ENCODE measurements at regions not wholly inside any gene's neighbourhood (a gene's known extent, or its start where the extent isn't known, plus 50 kb on each side); places are given as distances from the start of the nearest gene placed in this dataset.
"Not testable (repeated sequence)": the region's sequence is repeated elsewhere in the genome, so short reads cannot be mapped to it uniquely, and the experiment has no call there.

DNA sequence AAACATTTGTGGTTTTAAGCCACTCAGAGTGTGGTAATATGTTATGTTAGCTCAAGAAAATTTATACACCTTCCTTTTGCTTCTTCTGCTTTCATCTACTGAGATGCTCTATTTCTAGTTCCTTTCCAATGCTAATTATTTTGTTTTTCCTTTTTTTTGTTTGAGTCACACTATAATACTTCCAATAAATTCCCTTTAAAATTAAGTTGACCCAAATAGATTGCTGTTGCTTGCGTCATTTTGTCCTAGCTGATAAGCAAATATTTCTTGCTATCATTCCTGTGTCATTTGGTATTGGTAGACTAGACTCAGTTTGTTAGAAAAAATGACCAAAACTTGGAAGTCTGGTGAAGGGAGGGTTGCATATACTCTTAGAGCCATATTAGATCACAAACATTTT lies 437.0 kb upstream of the CNTN6 start:
- Mint-ChIP-seq H3K27me3 (no peaks in the 10 kb centered on the region), H3K27ac (no peak overlapping the region), H3K4me1 (no peaks in the 10 kb centered on the region), H3K9me3 (peaks cover 0 to 5% (median 3%) of the 10 kb centered on the region in 3 donors), H3K36me3 (no peaks in the 10 kb centered on the region), H3K4me3 (no peak overlapping the region)

DNA sequence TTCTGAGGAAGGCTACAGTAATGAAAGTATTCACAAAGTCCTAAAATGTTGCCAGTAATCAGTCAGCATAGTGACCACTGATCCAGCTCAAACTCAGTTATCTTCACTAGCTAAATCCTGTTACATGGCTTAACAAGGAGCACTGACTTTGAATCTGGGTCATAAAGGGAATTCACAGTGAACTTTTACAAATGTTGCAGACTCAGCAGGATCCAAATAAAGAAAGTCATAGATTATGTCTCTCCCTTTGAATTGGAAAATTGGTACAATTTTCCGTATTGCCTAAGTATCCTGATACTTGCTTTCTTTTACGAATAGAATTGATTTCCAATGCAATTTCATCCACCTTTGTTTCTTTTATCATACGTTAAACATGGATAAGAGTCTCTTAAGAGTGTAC lies 431.5 kb upstream of the CNTN6 start:
- Mint-ChIP-seq H3K27me3 (no peaks in the 10 kb centered on the region), H3K27ac (no peak overlapping the region), H3K9me3 (no peaks in the 10 kb centered on the region), H3K4me3 (no peak overlapping the region), H3K36me3 (no peaks in the 10 kb centered on the region), H3K4me1 (peaks cover 0 to 3% (median 0%) of the 10 kb centered on the region in 3 donors)

DNA sequence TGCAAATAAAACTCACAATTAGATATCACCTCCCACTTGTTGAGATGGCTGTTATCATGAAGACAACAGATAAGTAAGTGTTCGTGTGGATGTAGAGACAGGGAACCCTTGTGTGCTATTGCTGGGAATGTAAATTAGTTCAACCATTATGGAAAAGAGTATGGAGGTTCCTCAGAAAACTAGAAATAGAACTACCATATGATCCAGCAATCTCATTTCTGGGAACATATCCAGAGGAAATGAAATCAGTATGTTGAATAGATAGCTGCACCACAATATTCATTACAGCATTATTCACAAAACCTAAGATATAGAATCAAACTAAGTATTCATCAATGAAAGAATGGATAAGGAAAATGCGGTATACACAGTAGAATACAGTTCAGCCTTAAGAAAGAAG lies 418.7 kb upstream of the CNTN6 start:
- Mint-ChIP-seq H3K9me3 (peaks cover 0 to 7% (median 5%) of the 10 kb centered on the region in 3 donors), H3K4me1 (no peaks in the 10 kb centered on the region), H3K36me3 (peaks cover 2% of the 10 kb centered on the region), H3K27me3 (no peaks in the 10 kb centered on the region), H3K4me3 (no peak overlapping the region), H3K27ac (no peak overlapping the region)

DNA sequence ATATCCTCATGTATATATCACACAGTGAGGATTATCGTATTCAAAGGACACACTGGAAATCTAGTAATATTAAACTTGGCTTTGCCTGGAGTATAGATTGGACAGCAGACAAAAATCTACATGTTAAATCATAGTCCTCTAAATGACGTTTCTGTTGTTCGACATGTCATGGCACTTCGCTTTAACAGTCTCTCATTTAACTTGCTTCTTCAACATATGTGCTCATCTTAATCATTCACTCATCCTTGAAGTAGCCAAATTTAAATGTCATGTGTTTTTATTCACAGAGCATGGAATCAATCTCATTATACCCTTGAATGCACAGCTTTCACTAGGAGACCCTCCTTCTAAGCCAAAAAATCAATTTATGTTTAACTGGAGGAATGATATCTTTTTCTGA lies 417.0 kb upstream of the CNTN6 start:
- Mint-ChIP-seq H3K27ac (no peak overlapping the region), H3K36me3 (peaks cover 2% of the 10 kb centered on the region), H3K4me3 (no peak overlapping the region), H3K27me3 (no peaks in the 10 kb centered on the region), H3K4me1 (no peaks in the 10 kb centered on the region), H3K9me3 (peaks cover 0 to 7% (median 5%) of the 10 kb centered on the region in 3 donors)

DNA sequence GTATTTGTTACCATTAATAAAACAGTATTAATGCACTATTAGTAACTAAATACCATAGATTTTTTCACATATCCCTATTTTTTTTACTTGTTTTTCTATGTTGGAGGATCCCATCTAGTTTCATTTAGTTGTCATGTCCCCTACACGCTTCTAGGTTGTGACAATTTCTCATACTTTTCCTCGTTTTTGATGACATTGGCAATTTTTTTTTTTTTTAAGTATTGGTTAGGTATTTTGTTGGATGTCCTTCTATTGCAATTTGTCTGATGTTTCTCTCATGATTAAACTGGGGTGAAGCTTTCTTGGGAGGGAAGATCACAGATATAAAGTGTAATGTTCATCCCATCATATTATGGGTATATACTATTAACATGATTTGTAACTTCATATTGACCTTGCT lies 409.1 kb upstream of the CNTN6 start:
- no peaks in the 10 kb centered on the region for H3K27me3 Mint-ChIP-seq
- no peak overlapping the region for H3K4me3 Mint-ChIP-seq
- H3K27ac Mint-ChIP-seq, result no peak overlapping the region
- no peaks in the 10 kb centered on the region for H3K9me3 Mint-ChIP-seq
- no peaks in the 10 kb centered on the region for H3K36me3 Mint-ChIP-seq
- no peaks in the 10 kb centered on the region for H3K4me1 Mint-ChIP-seq

DNA sequence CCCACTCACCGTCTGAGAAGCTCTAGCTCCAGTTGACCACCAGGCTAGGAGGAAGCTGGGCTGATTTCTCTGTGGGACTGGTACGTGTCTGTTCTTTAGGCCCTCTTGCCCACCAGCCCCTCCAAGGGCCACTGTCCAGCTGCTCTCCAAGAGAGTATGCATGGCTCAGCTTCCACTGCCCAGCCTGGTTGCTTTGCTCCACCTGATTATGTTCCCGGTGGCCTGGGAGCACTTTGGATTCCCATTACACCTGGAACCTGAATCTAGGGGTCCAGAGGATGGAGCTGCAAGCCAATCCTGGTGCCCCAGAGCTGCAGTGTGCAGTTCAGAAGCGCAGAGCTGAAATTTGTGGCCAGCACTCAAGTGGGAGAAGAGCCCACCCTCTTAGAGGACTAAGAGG lies 402.1 kb upstream of the CNTN6 start:
- Mint-ChIP-seq H3K4me1 (no peaks in the 10 kb centered on the region), H3K36me3 (no peaks in the 10 kb centered on the region), H3K27ac (no peak overlapping the region), H3K4me3 (no peak overlapping the region), H3K27me3 (no peaks in the 10 kb centered on the region), H3K9me3 (peaks cover 6 to 9% (median 7%) of the 10 kb centered on the region in 3 donors)

DNA sequence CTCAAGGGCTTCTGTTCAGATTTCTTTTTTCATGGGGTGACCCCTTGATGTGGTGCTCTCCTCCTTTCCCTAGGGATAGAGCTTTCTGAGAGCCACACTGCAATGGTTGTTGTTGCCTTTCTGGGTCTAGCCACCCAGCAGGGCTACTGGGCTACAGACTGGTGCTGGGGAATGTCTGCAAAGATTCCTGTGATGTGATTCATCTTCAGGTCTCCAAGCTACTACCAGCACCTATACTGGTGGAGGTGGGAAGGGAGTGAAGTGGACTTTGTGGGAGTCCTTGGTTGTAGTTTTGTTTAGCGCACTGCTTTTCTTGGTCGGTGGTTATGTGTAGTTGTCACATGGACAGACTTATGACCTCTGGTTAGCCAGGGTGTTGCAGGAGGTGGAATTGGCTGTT lies 392.3 kb upstream of the CNTN6 start:
- peaks cover 0 to 1% (median 0%) of the 10 kb centered on the region in 3 donors for H3K9me3 Mint-ChIP-seq

DNA sequence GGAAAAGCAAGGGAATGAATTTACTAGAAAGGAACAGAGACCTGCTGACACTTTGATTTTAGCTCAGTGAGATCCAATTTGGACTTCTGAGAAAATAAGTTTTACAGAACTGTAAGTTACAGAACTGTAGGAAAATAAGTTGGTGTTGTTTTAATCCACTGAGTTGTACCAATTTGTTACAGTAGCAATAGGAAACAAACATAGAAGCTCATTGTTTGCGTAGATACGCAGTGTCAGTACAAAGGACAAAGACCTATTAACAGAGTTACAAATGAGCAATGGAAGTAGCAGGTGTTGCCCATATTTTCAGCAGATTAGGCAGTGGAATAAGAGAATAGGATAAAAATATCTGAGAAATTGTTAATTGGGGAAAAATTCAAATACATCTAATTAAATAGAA lies 385.8 kb upstream of the CNTN6 start:
- H3K36me3 Mint-ChIP-seq, result no peaks in the 10 kb centered on the region
- no peaks in the 10 kb centered on the region for H3K27me3 Mint-ChIP-seq
- no peaks in the 10 kb centered on the region for H3K4me1 Mint-ChIP-seq
- no peak overlapping the region for H3K27ac Mint-ChIP-seq
- no peak overlapping the region for H3K4me3 Mint-ChIP-seq
- peaks cover 0 to 6% (median 0%) of the 10 kb centered on the region in 3 donors for H3K9me3 Mint-ChIP-seq

More for the DNA sequence above, 392.3 kb upstream of the CNTN6 start:
- Mint-ChIP-seq H3K36me3 (no peaks in the 10 kb centered on the region), H3K27me3 (no peaks in the 10 kb centered on the region), H3K27ac (no peak overlapping the region), H3K4me3 (no peak overlapping the region), H3K4me1 (no peaks in the 10 kb centered on the region)

DNA sequence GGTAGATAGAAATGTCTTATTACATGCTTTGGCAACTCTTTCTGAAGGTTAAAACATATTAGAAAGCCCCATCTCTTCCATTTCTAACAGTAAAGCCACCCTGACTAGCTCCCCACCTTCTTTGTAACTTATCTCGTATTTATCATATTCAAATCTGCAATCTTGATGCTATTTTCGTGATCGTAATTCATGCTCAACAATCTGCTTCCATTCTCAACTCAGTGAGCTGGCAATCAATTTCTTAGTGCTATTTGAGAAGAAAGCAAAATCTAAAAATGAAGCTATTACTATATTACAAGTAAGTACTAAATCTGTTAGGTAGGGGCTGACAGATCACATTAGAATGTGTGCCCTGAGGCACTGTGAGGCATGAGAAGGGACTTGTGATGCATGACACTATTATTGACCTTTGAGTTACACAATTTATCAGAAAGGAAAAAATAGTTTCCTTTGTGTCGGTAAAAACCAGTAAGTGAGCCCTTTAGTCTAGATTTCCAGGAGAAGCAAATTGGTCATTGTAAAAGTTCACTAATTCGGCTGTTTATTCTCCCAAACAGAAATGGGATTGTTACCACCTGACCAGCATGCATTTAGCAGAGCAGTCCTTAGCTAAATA lies 379.7 kb upstream of the CNTN6 start:
- Mint-ChIP-seq H3K9me3 (peaks cover 0 to 2% (median 2%) of the 10 kb centered on the region in 3 donors), H3K4me3 (no peak overlapping the region), H3K4me1 (no peaks in the 10 kb centered on the region), H3K27me3 (no peaks in the 10 kb centered on the region), H3K27ac (peak overlapping the region in 1 of 3 donors; percentile 19), H3K36me3 (no peaks in the 10 kb centered on the region)

DNA sequence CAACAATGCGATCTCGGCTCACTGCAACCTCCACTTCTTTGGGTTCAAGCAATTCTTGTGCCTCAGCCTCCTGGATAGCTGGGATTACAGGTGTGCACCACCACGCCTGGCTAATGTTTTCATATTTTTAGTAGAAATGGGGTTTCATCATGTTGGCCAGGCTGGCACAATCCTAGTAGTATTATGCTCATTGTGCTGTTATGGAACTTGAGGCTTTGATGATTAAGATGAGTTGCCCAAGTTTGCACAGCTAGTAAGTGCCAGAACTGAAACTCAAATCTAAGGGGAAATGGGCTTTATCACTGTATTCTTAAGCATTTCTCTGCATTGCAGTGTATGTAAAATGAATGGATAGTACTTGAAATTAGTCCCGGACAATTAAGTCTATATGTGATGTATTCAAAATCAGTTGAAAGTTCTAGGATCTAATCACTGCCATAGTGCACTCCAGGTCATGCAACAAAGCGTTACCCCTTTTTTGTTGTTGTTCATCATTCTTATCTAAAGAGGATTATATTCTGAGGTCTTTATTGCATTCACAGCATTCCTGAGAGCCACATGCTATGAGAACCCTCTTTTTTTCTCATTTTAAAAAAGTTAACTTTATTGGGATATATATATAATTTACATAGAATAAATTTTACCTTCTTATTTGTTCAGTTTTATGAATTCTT lies 378.7 kb upstream of the CNTN6 start:
- no peaks in the 10 kb centered on the region for H3K4me1 Mint-ChIP-seq
- H3K27ac Mint-ChIP-seq, result no peak overlapping the region
- peaks cover 0 to 2% (median 2%) of the 10 kb centered on the region in 3 donors for H3K9me3 Mint-ChIP-seq

DNA sequence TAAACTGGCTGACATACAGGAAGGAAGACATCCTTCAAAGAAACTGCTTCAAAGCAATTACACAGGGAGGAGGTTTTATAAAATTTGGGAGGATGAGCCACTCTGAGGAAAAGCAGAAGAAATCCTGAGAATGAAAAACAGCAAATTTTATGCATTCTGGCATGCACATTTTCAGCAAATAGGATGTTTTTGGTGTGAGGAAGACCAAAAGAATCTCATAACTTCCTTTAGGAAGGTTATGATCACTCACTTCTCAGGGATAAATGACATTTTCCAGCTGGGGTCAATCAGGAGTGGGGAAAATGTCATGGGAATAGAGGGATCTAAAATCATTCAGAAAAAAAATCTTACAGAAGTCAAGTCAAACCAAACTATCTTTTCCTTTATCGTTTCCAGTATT lies 371.7 kb upstream of the CNTN6 start:
- peaks cover 0 to 3% (median 3%) of the 10 kb centered on the region in 3 donors for H3K9me3 Mint-ChIP-seq
- H3K27ac Mint-ChIP-seq, result no peak overlapping the region
- H3K4me1 Mint-ChIP-seq, result no peaks in the 10 kb centered on the region
- H3K4me3 Mint-ChIP-seq, result no peak overlapping the region
- no peaks in the 10 kb centered on the region for H3K36me3 Mint-ChIP-seq
- H3K27me3 Mint-ChIP-seq, result no peaks in the 10 kb centered on the region

More for the DNA sequence above, 378.7 kb upstream of the CNTN6 start:
- Mint-ChIP-seq H3K4me3 (no peak overlapping the region), H3K27me3 (no peaks in the 10 kb centered on the region), H3K36me3 (no peaks in the 10 kb centered on the region)

DNA sequence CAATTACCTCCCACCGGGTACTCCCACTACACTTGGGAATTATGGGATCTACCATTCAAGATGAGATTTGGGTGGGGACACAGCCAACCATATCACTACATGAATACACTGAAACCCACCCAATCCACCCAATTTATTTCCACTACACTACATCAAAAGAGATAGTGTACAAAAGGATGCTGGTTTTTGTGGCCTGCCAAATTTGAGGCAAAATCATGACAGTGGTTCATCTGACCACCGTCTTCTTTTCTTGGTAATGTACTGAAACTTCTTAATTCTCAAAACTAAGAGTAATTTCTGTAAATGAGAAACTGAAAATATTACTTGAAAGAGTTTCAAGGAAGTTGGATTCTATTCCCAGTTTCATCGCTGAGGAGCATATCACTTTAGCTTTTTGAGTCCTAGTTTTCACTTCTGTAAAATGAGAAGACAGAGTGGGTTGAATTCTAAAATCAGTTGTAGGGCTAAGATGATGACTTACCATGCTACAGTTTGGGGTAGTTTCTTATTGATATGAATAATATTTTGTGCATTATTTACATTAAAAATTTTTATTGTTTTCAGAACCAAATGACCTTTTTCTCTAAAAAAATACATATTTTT lies 360.4 kb upstream of the CNTN6 start:
- no peaks in the 10 kb centered on the region for H3K4me1 Mint-ChIP-seq
- no peaks in the 10 kb centered on the region for H3K9me3 Mint-ChIP-seq
- H3K27me3 Mint-ChIP-seq, result no peaks in the 10 kb centered on the region
- no peak overlapping the region for H3K27ac Mint-ChIP-seq
- no peak overlapping the region for H3K4me3 Mint-ChIP-seq
- H3K36me3 Mint-ChIP-seq, result no peaks in the 10 kb centered on the region

DNA sequence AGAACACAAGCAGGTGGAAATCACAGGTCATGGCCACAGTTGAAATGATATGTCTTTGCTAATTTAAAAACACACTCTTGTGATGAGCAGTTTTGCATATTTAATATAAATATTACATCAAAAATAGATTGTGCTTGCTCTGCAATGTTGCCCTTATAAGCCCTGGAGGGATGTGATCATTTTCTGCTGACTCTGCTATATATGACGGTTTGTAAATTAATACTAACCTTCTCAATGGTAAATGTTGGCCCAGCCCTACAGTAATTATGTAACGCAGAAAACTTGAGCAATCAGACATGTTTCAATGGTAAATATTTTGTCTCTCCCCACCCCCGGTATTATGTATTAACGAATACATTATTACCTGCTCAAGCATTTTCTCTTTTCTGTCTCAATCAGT lies 359.5 kb upstream of the CNTN6 start:
- Mint-ChIP-seq H3K4me3 (no peak overlapping the region), H3K36me3 (no peaks in the 10 kb centered on the region), H3K27me3 (no peaks in the 10 kb centered on the region), H3K4me1 (no peaks in the 10 kb centered on the region), H3K27ac (no peak overlapping the region), H3K9me3 (no peaks in the 10 kb centered on the region)

DNA sequence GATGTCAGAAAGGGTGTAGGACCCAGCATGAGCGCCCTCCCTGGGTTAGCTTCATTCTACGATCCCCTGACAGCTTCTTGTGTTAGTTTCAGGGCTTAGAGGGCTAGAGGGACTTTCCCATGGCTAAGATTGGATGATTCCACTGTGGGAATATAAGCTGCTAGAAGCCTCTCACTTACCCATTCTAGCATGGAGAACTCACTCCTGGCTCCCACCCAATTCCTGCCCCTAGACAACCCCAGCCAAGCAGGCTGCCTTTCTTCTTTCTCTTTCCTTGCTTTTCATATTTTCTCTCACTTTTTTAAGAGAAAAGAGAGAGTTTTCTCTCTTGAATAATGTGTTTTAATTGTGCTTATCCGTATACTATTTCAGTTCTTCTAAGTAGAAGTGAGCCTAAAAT lies 335.1 kb upstream of the CNTN6 start:
- H3K4me3 Mint-ChIP-seq, result no peak overlapping the region
- no peaks in the 10 kb centered on the region for H3K36me3 Mint-ChIP-seq
- H3K27ac Mint-ChIP-seq, result no peak overlapping the region
- peaks cover 0 to 7% (median 5%) of the 10 kb centered on the region in 3 donors for H3K9me3 Mint-ChIP-seq
- no peaks in the 10 kb centered on the region for H3K4me1 Mint-ChIP-seq
- no peaks in the 10 kb centered on the region for H3K27me3 Mint-ChIP-seq

DNA sequence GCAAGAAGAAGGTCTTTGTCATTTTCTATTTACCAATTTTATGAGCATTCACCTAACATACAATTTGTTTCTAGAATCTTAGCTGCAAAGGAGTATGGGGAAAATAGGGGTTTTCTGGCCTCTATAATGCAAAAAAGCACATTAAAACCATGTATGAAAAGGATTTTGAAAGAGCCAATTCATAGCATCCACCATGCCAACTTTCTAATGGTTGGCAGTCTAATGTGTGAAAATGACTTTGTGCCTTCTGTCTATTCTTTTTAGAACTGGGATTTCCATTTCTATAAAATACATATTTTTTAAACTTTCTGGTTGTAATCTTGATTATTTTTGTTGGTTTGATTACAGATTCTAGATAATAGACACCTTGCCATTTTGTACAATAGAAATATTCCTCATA lies 333.7 kb upstream of the CNTN6 start:
- Mint-ChIP-seq H3K9me3 (peaks cover 0 to 7% (median 5%) of the 10 kb centered on the region in 3 donors), H3K4me3 (no peak overlapping the region), H3K27me3 (no peaks in the 10 kb centered on the region), H3K4me1 (no peaks in the 10 kb centered on the region), H3K27ac (no peak overlapping the region), H3K36me3 (no peaks in the 10 kb centered on the region)

DNA sequence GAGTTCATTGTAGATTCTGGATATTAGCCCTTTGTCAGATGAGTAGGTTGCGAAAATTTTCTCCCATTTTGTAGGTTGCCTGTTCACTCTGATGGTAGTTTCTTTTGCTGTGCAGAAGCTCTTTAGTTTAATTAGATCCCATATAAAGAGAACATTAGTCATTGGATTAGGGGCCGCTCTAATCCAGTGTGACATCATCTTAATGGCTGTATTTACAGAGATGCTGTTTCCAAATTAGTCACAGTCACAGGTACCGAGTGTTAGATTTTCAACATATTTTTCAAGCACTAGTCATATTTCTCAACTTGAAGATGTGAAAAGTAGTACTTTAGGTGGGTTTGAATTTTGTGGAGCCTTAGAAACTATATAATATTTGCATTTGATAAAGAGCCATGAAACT lies 319.4 kb upstream of the CNTN6 start:
- H3K9me3 Mint-ChIP-seq, result not testable (repeated sequence)

More for the DNA sequence above, 319.4 kb upstream of the CNTN6 start:
- not testable (repeated sequence) for H3K4me1 Mint-ChIP-seq, H3K4me3 Mint-ChIP-seq, H3K36me3 Mint-ChIP-seq, H3K27ac Mint-ChIP-seq, H3K27me3 Mint-ChIP-seq
